ENCODE measurements at regions not wholly inside any gene's neighbourhood (a gene's known extent, or its start where the extent isn't known, plus 50 kb on each side); places are given as distances from the start of the nearest gene placed in this dataset.
"Not testable (repeated sequence)": the region's sequence is repeated elsewhere in the genome, so short reads cannot be mapped to it uniquely, and the experiment has no call there.

DNA sequence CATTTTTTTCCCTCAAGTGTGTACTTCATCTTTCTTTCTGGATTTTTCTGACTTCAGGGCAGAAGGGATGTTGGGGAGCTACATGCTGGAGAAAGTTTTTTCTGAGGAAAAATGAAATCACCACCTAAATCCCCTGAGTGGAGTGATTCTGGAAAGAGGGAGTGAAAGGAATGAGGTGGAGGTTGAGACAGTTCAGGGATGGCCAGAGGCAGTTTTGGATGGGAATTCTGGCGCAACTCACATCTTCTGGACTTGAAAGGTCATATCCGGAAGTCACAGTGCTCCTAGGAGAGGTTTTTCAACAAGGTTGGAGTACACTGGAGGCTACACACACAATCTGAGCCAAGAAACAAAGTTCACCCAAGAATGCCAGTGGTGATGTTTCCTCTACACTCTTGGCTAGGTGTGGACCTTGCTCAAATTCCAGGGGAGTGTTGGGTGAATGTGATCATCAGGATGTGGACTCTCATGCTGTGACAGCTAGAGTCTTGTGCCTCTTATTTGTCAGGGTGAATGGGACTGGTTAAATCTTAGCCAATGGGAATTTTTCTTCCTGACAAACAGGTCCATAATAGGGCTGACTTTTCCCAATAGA is 161.5 kb downstream of the HLX start:
- no peak for DNase-seq (ENCODE audit: low spot score)
- in situ Hi-C loops (cut with MboI; ENCODE audit: low pct_unique_long_range_greater_than_20kb, low sequenced_read_pairs, unreplicated experiment), result no loop called here
- no peak for TF ChIP-seq CTCF (IDR thresholded peaks at IDR 0.05; ENCODE audit: extremely low read depth, insufficient read depth, missing control alignments)

DNA sequence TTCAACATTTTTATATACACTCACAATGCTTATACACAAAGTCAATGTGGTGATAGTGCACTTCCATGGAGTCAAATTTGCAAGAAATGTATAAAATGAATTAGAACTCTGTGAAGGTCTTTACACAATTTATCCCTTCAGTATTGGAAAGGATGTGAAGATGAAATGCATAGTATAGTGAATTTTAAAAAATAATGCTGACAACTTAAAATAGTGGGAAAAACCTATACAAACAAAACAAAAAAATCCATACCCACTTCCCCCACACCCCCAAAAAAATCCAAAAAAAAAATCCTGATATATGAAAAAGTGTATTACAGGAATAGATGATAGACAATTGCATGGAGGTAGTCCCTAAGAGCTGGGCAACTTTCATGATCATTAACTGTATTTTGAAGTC is 165.3 kb downstream of the HLX start:
- in situ Hi-C loops (cut with MboI; ENCODE audit: low pct_unique_long_range_greater_than_20kb, low sequenced_read_pairs, unreplicated experiment), result no loop called here
- TF ChIP-seq CTCF (IDR thresholded peaks at IDR 0.05; ENCODE audit: extremely low read depth, insufficient read depth, missing control alignments), result no peak
- no peak for DNase-seq (ENCODE audit: low spot score)

DNA sequence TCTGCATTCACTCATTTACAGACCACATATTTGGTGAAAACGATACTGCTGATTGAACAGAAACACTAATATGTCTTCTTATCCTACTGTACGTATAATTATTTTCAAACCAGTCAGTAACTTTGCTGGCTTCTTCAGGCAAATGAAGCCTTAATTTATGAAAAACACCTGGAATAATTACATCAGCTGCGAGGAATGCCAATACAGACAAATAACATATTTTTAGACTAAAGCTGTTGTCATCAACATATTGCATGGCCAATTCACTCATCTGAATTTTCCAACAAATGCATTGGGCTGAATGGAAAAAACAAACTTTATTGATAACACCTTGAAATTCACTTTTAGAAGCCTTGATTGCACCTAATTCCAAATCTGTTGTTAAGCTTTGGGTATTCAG is 165.9 kb downstream of the HLX start:
- in situ Hi-C loops (cut with MboI; ENCODE audit: low pct_unique_long_range_greater_than_20kb, low sequenced_read_pairs, unreplicated experiment), result no loop called here
- no peak for DNase-seq (ENCODE audit: low spot score)
- no peak for TF ChIP-seq CTCF (IDR thresholded peaks at IDR 0.05; ENCODE audit: extremely low read depth, insufficient read depth, missing control alignments)

DNA sequence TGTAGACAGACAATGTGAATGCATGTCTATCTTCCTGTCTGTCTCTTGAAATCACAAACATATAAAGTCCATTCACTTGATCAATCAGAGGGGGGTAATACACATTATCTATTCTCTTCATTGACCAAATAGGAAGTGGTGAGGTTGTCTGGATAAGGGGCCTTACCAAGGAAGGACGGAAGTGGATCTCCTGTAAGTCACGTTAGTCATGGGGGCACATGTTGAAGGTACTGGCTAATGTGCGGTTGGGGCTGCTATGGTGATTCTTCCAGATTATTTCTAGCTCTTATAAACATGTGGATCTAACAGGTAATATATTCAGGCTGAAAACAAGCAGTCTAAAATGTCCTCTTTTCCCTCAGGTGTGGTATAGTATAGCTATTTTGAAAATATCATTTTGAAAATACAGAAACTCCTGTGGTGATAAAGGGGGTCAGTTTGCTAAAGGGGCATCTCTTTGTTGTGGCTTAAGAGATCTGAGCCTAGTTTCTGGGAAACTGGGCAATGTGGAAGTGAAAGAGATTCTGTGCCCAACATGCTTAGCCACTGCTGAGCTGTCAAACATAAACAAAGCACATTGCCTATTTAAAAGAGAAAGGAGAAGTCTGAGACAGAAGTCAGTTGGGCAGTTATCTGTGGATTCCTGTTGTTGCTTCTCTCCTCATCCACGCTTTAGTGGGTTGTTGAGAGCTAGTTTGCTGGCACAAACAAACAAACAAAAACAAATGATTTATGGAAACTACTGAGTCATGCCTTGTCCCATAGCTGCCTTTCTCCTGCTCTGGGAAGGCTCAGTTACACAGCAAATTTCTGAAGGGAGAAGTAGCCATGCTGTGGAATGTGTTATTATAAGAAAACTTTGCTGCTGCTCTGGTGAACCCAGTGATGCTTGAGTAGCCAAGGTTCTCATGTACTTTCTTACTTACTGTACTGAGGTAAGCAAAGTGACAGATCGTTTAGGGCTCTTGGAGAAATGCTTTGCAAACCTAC is 166.9 kb downstream of the HLX start:
- DNase-seq (ENCODE audit: low spot score), result peak; percentile 55
- in situ Hi-C loops (cut with MboI; ENCODE audit: low pct_unique_long_range_greater_than_20kb, low sequenced_read_pairs, unreplicated experiment), result no loop called here
- TF ChIP-seq CTCF (IDR thresholded peaks at IDR 0.05; ENCODE audit: extremely low read depth, insufficient read depth, missing control alignments), result no peak

GRCh38 chr1:221051391-221051790 is 172.1 kb downstream of the HLX start:
- DNase-seq (ENCODE audit: low spot score); in situ Hi-C loops (cut with MboI; ENCODE audit: low pct_unique_long_range_greater_than_20kb, low sequenced_read_pairs, unreplicated experiment): not testable (repeated sequence)

GRCh38 chr1:221053889-221054288 is 174.6 kb downstream of the HLX start:
- in situ Hi-C loops (cut with MboI; ENCODE audit: low pct_unique_long_range_greater_than_20kb, low sequenced_read_pairs, unreplicated experiment), result no loop called here
- DNase-seq (ENCODE audit: low spot score), result no peak
- no peak for TF ChIP-seq CTCF (IDR thresholded peaks at IDR 0.05; ENCODE audit: extremely low read depth, insufficient read depth, missing control alignments)

GRCh38 chr1:221059506-221059905 is 180.3 kb downstream of the HLX start:
- in situ Hi-C loops (cut with MboI; ENCODE audit: low pct_unique_long_range_greater_than_20kb, low sequenced_read_pairs, unreplicated experiment), result no loop called here
- no peak for TF ChIP-seq CTCF (IDR thresholded peaks at IDR 0.05; ENCODE audit: extremely low read depth, insufficient read depth, missing control alignments)
- DNase-seq (ENCODE audit: low spot score), result no peak
